Activated CD4-positive, alpha-beta T cell treated with anti-CD3 and anti-CD28 coated beads, Interleukin-2, amount 50 U/mL, for 4 hours (primary cell): ENCODE measurements at regions not wholly inside any gene's neighbourhood (a gene's known extent, or its start where the extent isn't known, plus 50 kb on each side); places are given as distances from the start of the nearest gene placed in this dataset.

Source experiments
- DNase-seq, 2 experiments: peaks; one replicate each; pipeline ENCODE4 v3.0.0-alpha.2; 2020

DNA sequence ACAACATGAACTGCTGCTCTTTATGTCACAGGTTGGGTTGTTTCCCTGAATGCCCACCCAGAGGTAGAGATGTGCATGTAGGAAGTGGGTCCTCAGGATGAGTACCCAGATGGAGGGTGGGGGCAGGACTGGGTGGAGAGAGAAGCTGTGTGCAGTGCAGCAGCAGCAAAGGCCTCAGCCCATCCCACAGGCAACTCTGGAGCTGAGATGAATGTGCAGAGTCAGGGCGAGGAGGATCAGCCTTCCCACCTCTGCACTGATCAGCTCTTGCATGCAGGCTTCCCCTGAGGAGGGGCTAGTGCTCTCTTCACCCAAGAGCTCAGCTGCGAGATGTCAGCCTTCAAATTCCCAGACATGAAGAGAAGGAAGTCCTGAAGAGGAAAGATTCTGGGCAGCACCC is 326.2 kb upstream of the RAB6C start:
- DNase-seq, result no peak

DNA sequence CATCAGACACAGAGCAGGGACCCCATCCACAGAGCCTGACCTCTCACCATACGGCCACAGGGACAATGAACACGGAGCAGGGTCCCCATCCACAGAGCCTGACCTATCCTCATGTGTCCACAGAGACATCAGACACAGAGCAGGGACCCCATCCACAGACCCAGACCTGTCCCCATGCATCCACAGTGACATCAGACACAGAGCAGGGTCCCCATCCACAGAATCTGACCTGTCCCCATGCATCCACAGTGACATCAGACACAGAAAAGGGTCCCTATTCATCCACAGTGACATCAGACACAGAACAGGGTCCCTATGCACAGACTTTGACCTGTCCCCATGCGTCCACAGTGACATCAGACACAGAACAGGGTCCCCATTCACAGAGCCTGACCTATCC is 325.1 kb upstream of the RAB6C start:
- DNase-seq, result no peak

DNA sequence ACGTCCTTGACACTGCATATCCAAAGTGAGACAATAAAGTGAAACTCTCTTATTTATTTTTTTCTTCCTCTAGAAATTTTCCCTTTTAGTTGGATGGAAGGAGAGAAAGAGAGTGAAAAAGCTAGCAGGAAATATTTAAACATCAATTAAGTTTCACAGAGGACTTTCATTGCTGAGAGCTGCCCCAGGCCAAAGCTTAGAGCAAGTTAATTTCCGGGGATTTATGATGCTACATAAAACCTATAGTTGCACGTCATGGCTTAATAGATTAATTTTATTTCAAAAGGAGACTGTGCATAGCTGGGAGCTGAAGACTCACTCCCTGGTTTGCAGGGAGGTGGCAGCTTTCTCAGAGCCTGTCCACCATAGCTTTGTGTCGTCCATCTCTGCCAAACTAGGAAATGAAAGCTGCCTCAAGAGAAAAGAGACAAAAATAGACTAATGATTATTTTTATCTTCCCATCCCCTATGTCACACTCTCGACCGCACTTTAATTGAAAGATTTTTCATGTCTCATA is 323.3 kb upstream of the RAB6C start:
- no peak for DNase-seq

- DNase-seq, result no peak
Observed at GRCh38 chr2:129658430-129658829, 321.0 kb upstream of the RAB6C start.

GRCh38 chr2:129661935-129662334 is 317.5 kb upstream of the RAB6C start:
- no peak for DNase-seq

DNA sequence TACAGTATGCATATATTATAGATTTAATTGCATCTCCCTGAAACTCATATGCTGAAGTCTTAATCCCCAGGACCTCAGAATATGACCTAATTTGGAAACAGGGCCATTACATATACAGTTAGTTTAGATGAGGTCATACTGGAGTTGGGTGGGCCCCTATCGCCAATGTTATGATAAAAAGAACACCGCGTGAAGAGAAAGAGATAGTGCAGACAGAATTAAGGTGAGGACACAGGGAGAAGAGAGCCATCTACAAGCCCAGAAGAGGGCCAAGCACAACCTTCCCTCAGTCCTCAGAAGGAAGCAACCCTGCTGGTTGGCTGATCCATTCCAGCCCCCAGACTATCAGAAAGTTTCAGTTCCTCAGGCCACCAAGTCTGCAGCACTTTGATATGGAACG is 311.9 kb upstream of the RAB6C start:
- no peak for DNase-seq

DNA sequence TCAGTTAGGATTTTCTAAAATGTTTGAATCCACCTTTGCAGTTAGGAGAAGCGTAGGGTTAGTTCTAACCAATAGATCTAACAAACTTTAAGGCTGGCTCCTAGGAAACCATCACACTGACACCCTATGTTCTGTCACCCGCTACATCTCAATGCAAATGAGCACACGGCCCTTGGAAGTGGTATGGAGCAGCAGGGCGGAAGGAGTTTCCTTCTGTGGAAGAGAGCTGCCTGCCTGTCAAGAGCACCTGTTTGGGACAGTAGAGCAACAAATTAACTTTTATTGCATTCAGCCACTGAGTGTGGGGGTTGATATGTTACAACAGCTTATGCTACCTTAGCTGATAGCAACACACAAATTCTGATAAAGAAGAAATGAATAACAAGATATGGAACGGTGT is 306.9 kb upstream of the RAB6C start:
- no peak for DNase-seq

DNA sequence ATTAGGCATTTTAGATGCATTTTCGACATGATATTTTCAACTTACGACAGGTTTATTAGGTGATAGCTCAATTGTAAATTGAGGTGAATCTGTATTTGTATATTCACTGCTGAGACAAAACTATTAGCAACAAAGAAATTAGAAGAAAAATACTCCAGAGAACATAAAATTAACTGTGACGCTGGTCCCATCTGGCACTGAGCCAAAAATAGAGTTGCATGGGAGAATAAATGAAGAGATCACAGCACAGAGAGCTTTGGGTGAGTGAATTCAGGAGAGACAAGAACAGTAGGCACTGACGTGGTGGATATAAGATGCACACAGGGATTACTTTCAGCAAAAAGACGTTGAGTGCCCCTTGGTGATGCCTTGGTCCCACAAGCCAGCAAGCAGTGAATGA is 306.2 kb upstream of the RAB6C start:
- DNase-seq, result no peak

DNA sequence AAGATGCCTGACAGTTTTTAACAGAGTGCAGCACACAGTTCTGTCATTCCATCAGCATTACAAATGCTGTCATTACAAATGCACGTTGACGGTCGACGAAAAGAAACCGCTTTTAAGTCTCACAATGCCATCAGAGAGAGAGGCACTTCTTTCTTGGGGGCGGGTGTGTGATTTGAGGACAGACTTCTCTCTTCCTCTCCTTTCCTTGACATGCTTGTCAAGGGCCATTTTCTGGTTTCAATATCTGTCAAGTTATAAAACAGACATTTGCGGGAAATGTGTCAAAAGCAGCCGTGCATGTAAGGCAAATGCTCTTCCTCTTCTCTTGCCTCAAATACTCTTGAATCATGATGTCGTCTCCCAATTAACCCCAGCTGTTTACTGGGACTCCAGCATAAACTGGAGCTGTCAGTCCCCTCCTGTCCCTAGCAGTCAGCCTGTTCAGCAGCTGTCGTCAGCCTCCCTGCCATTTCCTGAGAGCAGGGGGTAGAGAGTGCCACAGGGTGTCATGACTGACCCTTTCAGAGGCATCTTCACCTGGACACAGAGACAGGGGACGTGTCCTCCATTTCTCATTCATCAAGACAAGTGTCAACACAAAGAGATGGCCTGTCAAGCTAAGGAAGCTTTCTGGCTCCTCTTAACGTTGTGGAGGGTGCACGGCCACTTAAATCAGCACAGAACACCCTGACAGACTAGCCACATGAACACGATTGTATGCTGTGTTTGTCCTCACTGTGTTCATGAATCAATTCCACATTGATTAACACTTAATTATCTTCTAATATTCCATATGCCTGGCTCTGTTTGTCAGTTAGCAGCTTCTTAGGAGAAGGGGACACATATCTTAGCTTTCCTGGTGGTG is 305.4 kb upstream of the RAB6C start:
- no peak for DNase-seq

- no peak for DNase-seq
Observed at GRCh38 chr2:129678751-129679150, 300.7 kb upstream of the RAB6C start.

- no peak for DNase-seq
Observed at GRCh38 chr2:129681788-129682187, 297.7 kb upstream of the RAB6C start.

DNA sequence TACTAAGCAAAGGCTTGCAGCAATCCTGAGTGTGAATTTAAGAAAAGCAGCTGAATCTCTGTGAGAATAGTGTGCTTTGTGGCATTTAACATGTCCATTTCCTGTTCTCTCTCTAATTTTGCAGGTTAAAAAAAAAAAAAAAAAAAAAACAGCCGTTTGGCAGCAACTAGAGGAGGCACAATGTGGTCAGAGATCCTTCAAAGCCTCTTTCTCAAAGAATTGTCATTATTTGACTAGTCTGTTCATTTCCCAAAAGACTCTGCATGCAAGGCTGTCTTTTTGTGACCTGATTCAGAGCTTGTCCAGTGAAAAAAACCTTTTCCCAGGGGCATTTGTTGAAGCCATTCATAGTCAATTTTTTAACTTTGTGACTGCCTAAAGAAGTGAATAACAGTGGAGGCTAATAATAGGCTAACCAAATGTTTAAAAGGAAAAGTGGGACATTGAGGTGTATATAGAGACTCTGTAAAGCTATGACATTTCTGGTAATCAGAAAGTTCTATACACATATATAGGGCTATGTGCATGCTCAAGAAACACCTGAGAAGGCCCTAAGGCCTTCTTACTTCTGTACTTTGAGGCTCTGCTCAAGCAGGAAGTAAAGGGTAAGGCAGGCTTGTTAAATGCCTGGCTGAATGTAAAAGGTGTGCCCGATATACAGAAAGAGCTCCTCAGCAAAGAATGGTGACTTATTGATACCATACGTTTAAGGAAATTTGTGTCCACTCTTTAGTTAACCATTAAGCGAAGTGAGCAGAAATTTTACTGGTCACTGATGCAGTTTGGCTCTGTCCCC is 289.6 kb upstream of the RAB6C start:
- no peak for DNase-seq

DNA sequence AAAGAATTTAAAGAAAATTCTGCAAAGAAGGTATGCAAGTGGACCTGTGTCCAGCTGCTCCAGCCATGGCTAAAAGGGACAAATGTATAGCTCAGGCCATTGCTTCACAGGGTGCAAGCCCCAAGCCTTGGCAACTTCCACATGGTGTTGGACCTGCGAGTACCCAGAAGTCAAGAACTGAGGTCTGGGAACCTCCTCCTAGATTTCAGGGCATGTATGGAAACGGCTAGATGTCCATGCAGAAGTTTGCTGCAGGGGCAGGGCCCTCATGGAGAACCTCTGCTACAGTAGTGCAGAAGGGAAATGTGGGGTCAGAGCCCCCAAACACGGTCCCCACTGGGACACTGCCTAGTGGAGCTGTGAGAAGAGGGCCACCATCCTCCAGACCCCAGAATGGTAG is 284.0 kb upstream of the RAB6C start:
- no peak for DNase-seq

- DNase-seq, result no peak
Observed at GRCh38 chr2:129698593-129698992, 280.9 kb upstream of the RAB6C start.

GRCh38 chr2:129699781-129700573 is 279.5 kb upstream of the RAB6C start:
- DNase-seq, result no peak

GRCh38 chr2:129702416-129703176 is 276.9 kb upstream of the RAB6C start:
- no peak for DNase-seq

DNA sequence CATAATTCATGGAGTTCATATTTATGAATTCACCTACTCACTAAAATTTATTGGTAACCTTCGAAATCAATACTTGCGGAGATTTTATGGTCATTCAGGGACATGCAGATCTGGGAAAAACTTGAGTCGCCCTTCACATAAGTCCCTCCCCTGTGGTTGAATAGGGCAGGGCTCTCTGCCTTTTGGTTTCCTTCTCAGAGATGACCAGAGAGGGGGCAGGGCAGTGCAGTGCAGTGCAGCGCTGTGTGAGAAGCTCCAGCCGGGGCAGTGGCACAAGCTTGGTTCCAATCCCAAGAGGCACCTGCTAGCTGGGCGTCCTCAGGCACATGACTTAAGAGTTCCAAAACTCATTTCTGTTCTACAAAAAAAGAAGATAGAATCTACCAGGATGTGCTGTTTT is 274.4 kb upstream of the RAB6C start:
- no peak for DNase-seq

GRCh38 chr2:129707800-129708199 is 271.7 kb upstream of the RAB6C start:
- DNase-seq, result no peak

- DNase-seq, result no peak
Observed at GRCh38 chr2:129708221-129708967, 271.1 kb upstream of the RAB6C start.

- no peak for DNase-seq
Observed at GRCh38 chr2:129709001-129709955, 270.2 kb upstream of the RAB6C start.
